PC-9 (cell line): ENCODE measurements at regions not wholly inside any gene's neighbourhood (a gene's known extent, or its start where the extent isn't known, plus 50 kb on each side); places are given as distances from the start of the nearest gene placed in this dataset.

Source experiments
- BruUV-seq: library from RNA; stranded (reverse); fragments of 400-500 nt; replicated peaks from 2 replicates; lab custom pipeline; 2021; lab: Mats Ljungman, UMichigan
- CTCF ChIA-PET: fragments of 300-600 bp; sonication (Branson Sonifier 250); formaldehyde crosslinking; loops from one replicate; lab custom pipeline; 2022; ENCODE audit warnings: antibody characterized with exemption; lab: Charles Lee
- POLR2A ChIA-PET: fragments of 300-600 bp; sonication (Branson Sonifier 250); formaldehyde crosslinking; loops from one replicate; lab custom pipeline; 2022; ENCODE audit warnings: antibody characterized with exemption; ENCODE audit not compliant: unreplicated experiment; lab: Charles Lee
- DNase-seq, 2 experiments: peaks; one replicate each; pipeline versions ENCODE4 v3.0.0 to v3.0.0-alpha.2; 2015 to 2022; ENCODE audit warnings: mixed read lengths in 1 of 2
- H2AFZ ChIP-seq: fragments of 200-600 bp; sonication (generic); 2 replicates; pipeline ENCODE4 v1.8.1; 2017; ENCODE audit warnings: antibody characterized with exemption
- H3F3A ChIP-seq: fragments of 200-600 bp; sonication (generic); 2 replicates; pipeline ENCODE4 v1.8.1; 2017; ENCODE audit warnings: antibody characterized with exemption, mild to moderate bottlenecking, low read depth; ENCODE audit not compliant: insufficient read depth
- H3K27ac ChIP-seq: fragments of 200-600 bp; sonication (generic); 2 replicates; pipeline ENCODE4 v1.6.1; 2016; ENCODE audit warnings: mixed run types
- H3K27me3 ChIP-seq: fragments of 200-600 bp; sonication (generic); 2 replicates; pipeline ENCODE4 v1.6.1; 2016; ENCODE audit warnings: low read depth, mixed run types; ENCODE audit not compliant: insufficient read depth
- H3K36me3 ChIP-seq: fragments of 200-600 bp; sonication (generic); 2 replicates; pipeline ENCODE4 v1.6.1; 2016; ENCODE audit warnings: low read depth, mixed run types
- H3K4me1 ChIP-seq: fragments of 200-600 bp; sonication (generic); replicated peaks from 2 replicates; pipeline ENCODE4 v1.6.1; 2016; ENCODE audit warnings: mixed run types; ENCODE audit not compliant: insufficient read depth
- H3K4me2 ChIP-seq: fragments of 200-600 bp; sonication (generic); 2 replicates; pipeline ENCODE4 v1.6.1; 2017; ENCODE audit warnings: mixed run types
- H3K4me3 ChIP-seq: fragments of 200-600 bp; sonication (generic); 2 replicates; pipeline ENCODE4 v1.6.1; 2016; ENCODE audit warnings: mixed run types
- H3K79me2 ChIP-seq: fragments of 200-600 bp; sonication (generic); 2 replicates; pipeline ENCODE4 v1.6.1; 2017; ENCODE audit warnings: low read depth, mixed run types
- H3K9me2 ChIP-seq: fragments of 200-600 bp; sonication (generic); 2 replicates; pipeline ENCODE4 v1.8.1; 2017; ENCODE audit warnings: mild to moderate bottlenecking; ENCODE audit not compliant: insufficient read depth
- H3K9me3 ChIP-seq: fragments of 200-600 bp; sonication (generic); 2 replicates; pipeline ENCODE4 v1.8.1; 2016; ENCODE audit warnings: low read depth; ENCODE audit not compliant: insufficient read depth
- H4K20me1 ChIP-seq: fragments of 200-600 bp; sonication (generic); 2 replicates; pipeline ENCODE4 v1.8.1; 2017; ENCODE audit not compliant: insufficient read depth
- CTCF ChIP-seq: fragments of 200-600 bp; sonication (generic); conservative IDR thresholded peaks from 2 replicates; pipeline ENCODE4 v1.6.1; 2017; ENCODE audit warnings: mixed run types, antibody characterized with exemption, mild to moderate bottlenecking, moderate library complexity
- EZH2 ChIP-seq: fragments of 200-600 bp; sonication (generic); IDR thresholded peaks from 2 replicates; pipeline ENCODE4 v1.8.0; 2017; ENCODE audit warnings: antibody characterized with exemption, low read depth
- intact Hi-C: fragments of 100-400 bp; cut with micrococcal nuclease; formaldehyde crosslinking; loops from one replicate; pipeline ENCODE4 v1.10.0; 2022; ENCODE audit not compliant: unreplicated experiment

- Histone ChIP-seq H3K27me3 (no peaks in the 10 kb centered on the region), H3K4me3 (no peak overlapping the region), H3K79me2 (no peaks in the 10 kb centered on the region), H2AFZ (no peak overlapping the region), H3K9me3 (no peaks in the 10 kb centered on the region), H3K9me2 (no peaks in the 10 kb centered on the region), H3F3A (no peaks in the 10 kb centered on the region), H3K27ac (no peak overlapping the region), H3K36me3 (no peaks in the 10 kb centered on the region), H4K20me1 (no peaks in the 10 kb centered on the region), H3K4me1 (no peaks in the 10 kb centered on the region), H3K4me2 (no peak overlapping the region)
- no TSS peak for BruUV-seq
- no peak for DNase-seq
- POLR2A ChIA-PET: no interaction called here
- CTCF ChIA-PET: no interaction called here
- TF ChIP-seq EZH2 (no peak), CTCF (no peak)
- intact Hi-C loops: no loop called here
Measured at GRCh38 chr18:67068608-67069007, 447.9 kb downstream of the DSEL start.

DNA sequence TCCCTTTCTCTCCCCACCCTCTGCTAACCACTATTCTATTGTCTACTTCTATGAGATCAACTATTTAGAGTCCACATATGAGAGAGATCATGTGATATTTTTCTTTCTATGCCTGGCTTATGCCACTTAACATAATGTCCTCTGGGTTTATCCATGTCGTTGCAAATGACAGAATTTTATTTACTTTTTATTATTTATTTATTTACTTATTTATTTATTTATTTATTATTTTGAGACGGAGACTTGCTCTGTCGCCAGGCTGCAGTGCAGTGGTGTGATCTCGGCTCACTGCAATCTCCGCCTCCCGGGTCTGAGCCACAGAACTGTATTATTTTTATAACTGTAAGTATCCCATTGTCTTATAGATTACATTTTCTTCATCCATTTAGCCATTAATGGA, 443.4 kb upstream of the CDH19 start:
- no peaks in the 10 kb centered on the region for H4K20me1 ChIP-seq
- H3K27me3 ChIP-seq: no peaks in the 10 kb centered on the region
- H3K9me3 ChIP-seq: no peaks in the 10 kb centered on the region
- H3K79me2 ChIP-seq: no peaks in the 10 kb centered on the region
- H3K27ac ChIP-seq: no peak overlapping the region
- H3F3A ChIP-seq: no peaks in the 10 kb centered on the region
- POLR2A ChIA-PET: no interaction called here
- H2AFZ ChIP-seq: no peak overlapping the region
- no TSS peak for BruUV-seq
- intact Hi-C loops: no loop called here
- no peak for DNase-seq
- CTCF ChIA-PET: no interaction called here
- no peaks in the 10 kb centered on the region for H3K36me3 ChIP-seq
- no peaks in the 10 kb centered on the region for H3K9me2 ChIP-seq
- H3K4me1 ChIP-seq: no peaks in the 10 kb centered on the region
- no peak overlapping the region for H3K4me3 ChIP-seq
- H3K4me2 ChIP-seq: no peak overlapping the region
- TF ChIP-seq CTCF: no peak
- no peak for TF ChIP-seq EZH2

DNA sequence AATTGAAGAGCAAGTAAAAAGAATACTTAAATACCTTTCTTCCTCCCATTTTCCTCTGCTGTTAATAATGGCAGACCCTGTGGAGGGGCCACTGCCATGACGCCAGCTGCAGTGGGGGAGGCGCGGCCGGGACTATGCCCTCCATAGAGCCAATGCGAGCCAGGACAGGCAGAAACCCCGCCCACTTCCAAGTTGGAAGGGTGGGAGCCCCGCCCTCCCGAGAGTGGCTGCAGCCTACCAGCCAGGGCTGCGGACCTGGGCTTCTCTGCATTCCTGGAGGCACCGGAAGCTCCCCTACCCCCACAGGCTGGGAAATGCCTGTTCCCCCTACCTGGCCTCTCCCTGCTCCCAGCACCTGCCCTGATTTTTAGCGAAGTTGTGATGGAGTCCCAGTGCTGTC, 439.4 kb upstream of the CDH19 start:
- Histone ChIP-seq H3K79me2 (no peaks in the 10 kb centered on the region), H3K27me3 (no peaks in the 10 kb centered on the region), H3K9me2 (no peaks in the 10 kb centered on the region), H3K36me3 (no peaks in the 10 kb centered on the region), H3K4me3 (no peak overlapping the region), H3F3A (no peaks in the 10 kb centered on the region), H3K27ac (no peak overlapping the region), H4K20me1 (no peaks in the 10 kb centered on the region), H3K4me2 (no peak overlapping the region), H3K9me3 (no peaks in the 10 kb centered on the region), H2AFZ (no peak overlapping the region), H3K4me1 (no peaks in the 10 kb centered on the region)
- no TSS peak for BruUV-seq
- ChIA-PET POLR2A (no interaction called here), CTCF (no interaction called here)
- TF ChIP-seq EZH2 (no peak), CTCF (no peak)
- DNase-seq: no peak
- intact Hi-C loops: no loop called here
